SJCRH30 (cell line): ENCODE measurements at regions not wholly inside any gene's neighbourhood (a gene's known extent, or its start where the extent isn't known, plus 50 kb on each side); places are given as distances from the start of the nearest gene placed in this dataset.

Experiments used
- DNase-seq, 2 experiments: peaks; one replicate each; pipeline ENCODE4 v3.0.0-alpha.2; 2015 to 2020
- H3K27ac ChIP-seq: fragments of 250-450 bp; sonication (Bioruptor Pico); 2 replicates; pipeline ENCODE4 v1.5.1; 2020; ENCODE audit warnings: mild to moderate bottlenecking, moderate library complexity
- H3K27me3 ChIP-seq: fragments of 250-450 bp; sonication (Bioruptor Pico); 2 replicates; pipeline ENCODE4 v1.5.1; 2020; ENCODE audit warnings: mild to moderate bottlenecking, moderate library complexity
- H3K36me3 ChIP-seq: fragments of 250-450 bp; sonication (Bioruptor Pico); 2 replicates; pipeline ENCODE4 v1.5.1; 2020; ENCODE audit warnings: mild to moderate bottlenecking, moderate library complexity
- H3K4me1 ChIP-seq: fragments of 250-450 bp; sonication (Bioruptor Pico); 2 replicates; pipeline ENCODE4 v1.5.1; 2020; ENCODE audit warnings: mild to moderate bottlenecking, moderate library complexity
- H3K4me3 ChIP-seq: fragments of 250-450 bp; sonication (Bioruptor Pico); 2 replicates; pipeline ENCODE4 v1.5.1; 2020; ENCODE audit warnings: mild to moderate bottlenecking, moderate library complexity
- H3K9me3 ChIP-seq: fragments of 250-450 bp; sonication (Bioruptor Pico); replicated peaks from 2 replicates; pipeline ENCODE4 v1.5.1; 2020; ENCODE audit warnings: mild to moderate bottlenecking, moderate library complexity

GRCh38 chr7:46542076-46542475, 621.0 kb upstream of the IGFBP3 start:
- H3K4me3 ChIP-seq: no peak overlapping the region
- H3K36me3 ChIP-seq: no peaks in the 10 kb centered on the region
- no peaks in the 10 kb centered on the region for H3K27me3 ChIP-seq
- DNase-seq: no peak
- no peak overlapping the region for H3K27ac ChIP-seq
- no peaks in the 10 kb centered on the region for H3K9me3 ChIP-seq
- H3K4me1 ChIP-seq: peaks cover 7% of the 10 kb centered on the region; the same call in 1 of the 2 replicates

GRCh38 chr7:46539892-46540483, 618.9 kb upstream of the IGFBP3 start:
- no peaks in the 10 kb centered on the region for H3K27me3 ChIP-seq
- DNase-seq: no peak
- H3K36me3 ChIP-seq: no peaks in the 10 kb centered on the region
- H3K4me3 ChIP-seq: no peak overlapping the region
- no peak overlapping the region for H3K27ac ChIP-seq
- H3K9me3 ChIP-seq: no peaks in the 10 kb centered on the region
- peaks cover 2% of the 10 kb centered on the region; the same call in 1 of the 2 replicates for H3K4me1 ChIP-seq

DNA sequence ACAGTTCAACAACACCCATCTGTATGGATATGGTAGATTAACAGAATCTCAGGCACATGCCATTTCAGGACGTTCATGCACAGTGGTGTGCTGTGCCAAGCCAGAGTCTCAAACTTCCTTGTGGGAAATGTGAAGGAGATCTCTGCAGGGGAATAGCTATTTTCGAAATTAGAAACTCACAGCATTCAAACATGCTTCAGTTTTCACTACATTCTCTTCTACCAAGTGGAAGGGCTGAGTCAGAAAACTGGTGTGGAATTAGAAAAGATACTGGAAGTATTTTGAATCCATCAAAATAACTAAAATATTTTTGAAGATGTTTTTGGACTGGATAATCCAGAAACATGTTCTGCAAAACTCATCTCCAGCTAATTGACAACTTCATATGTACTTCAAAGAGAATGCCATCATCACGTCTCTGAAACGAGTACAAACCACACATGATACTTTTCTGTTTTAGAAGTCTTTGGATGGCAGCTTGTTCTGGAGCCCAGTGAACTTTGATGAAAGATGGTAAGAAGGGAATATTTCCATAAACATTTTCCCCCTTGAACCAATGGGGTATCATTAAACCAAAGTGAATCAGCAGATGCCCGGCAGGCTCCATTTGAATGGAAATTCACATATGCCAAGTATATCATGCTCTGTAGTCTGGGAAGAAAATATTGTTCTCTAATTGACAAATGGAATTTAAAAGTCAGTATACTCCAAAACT, 616.3 kb upstream of the IGFBP3 start:
- no peaks in the 10 kb centered on the region for H3K27me3 ChIP-seq
- H3K4me3 ChIP-seq: no peak overlapping the region
- no peak overlapping the region for H3K27ac ChIP-seq
- H3K9me3 ChIP-seq: no peaks in the 10 kb centered on the region
- no peaks in the 10 kb centered on the region for H3K36me3 ChIP-seq
- DNase-seq: no peak
- H3K4me1 ChIP-seq: peaks cover 9% of the 10 kb centered on the region

DNA sequence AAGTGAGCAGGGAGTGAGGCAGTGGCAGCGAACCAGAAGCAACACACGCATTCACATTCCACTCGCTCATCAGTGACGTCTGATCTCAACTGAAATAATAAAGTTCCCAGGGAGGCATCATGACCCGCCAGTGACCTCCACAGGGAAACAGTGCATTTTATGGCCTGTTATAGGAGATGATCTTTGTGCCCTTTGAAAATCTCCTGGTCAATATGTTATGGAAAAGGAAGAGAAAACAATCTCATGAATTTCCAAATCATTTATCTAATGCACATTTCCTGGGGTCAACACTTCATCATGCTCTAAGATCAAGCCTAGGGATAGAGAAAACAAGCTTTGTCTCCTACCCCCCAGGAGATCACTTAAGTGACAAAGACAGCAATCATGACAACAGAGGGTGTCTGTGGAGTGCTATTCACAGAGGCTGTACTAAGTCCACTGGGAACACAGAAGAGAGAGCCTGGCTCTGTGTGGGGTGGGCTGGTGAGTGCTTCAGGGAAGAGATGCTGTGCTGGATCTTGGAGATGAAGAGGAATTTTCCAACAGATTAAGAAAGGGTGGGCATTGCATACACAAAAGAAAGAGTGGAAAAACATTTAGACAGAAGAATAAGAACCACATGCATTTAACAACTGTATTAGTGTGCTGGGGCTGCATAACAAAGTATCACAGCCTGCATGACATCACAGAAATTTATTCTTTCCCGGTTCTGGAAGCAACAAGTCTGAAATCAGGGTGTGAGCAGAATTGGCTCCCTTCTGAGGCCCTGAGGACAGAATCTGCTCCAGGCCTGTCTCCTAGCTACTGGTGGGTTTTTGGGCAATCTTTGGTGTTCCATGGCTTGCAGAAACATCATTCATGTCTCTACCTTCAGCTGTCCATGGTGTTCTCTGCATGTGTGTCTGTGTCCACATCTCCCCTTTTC, 613.9 kb upstream of the IGFBP3 start:
- peak; percentile 17 to 46 for DNase-seq
- Histone ChIP-seq H3K9me3 (no peaks in the 10 kb centered on the region), H3K36me3 (no peaks in the 10 kb centered on the region), H3K27me3 (no peaks in the 10 kb centered on the region), H3K4me1 (peaks cover 9% of the 10 kb centered on the region), H3K4me3 (no peak overlapping the region), H3K27ac (no peak overlapping the region)

- Histone ChIP-seq H3K9me3 (no peaks in the 10 kb centered on the region), H3K4me1 (peaks cover 9% of the 10 kb centered on the region), H3K27ac (no peak overlapping the region), H3K4me3 (no peak overlapping the region), H3K27me3 (no peaks in the 10 kb centered on the region), H3K36me3 (no peaks in the 10 kb centered on the region)
- DNase-seq: no peak
Measured at GRCh38 chr7:46533946-46534345, 612.9 kb upstream of the IGFBP3 start.

DNA sequence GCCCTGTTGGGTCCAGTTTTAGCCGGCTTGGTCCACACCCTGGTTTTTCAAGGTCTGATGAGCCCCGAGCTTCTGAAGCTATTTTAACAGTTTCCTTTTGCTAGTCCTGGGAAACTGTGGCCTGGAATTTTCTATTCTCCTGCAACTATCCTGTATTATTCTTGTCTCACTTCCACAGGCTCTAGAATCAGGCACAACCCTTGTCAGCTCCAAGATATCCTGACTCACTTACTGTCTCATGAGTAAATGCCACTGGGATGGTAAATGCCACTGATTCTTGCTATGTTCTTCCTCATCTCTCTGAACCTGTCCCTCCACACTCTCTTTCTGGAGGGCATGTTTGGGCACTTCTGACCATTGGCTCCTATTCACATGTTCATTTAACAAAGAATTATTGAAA, 611.5 kb upstream of the IGFBP3 start:
- peaks cover 9% of the 10 kb centered on the region for H3K4me1 ChIP-seq
- H3K36me3 ChIP-seq: no peaks in the 10 kb centered on the region
- no peak overlapping the region for H3K27ac ChIP-seq
- H3K27me3 ChIP-seq: no peaks in the 10 kb centered on the region
- no peak for DNase-seq
- no peak overlapping the region for H3K4me3 ChIP-seq
- no peaks in the 10 kb centered on the region for H3K9me3 ChIP-seq

- no peaks in the 10 kb centered on the region for H3K27me3 ChIP-seq
- H3K4me1 ChIP-seq: peaks cover 9% of the 10 kb centered on the region
- DNase-seq: no peak
- H3K36me3 ChIP-seq: no peaks in the 10 kb centered on the region
- no peak overlapping the region for H3K27ac ChIP-seq
- H3K4me3 ChIP-seq: no peak overlapping the region
- no peaks in the 10 kb centered on the region for H3K9me3 ChIP-seq
Measured at GRCh38 chr7:46530081-46530750, 609.1 kb upstream of the IGFBP3 start.

- no peaks in the 10 kb centered on the region for H3K27me3 ChIP-seq
- no peaks in the 10 kb centered on the region for H3K9me3 ChIP-seq
- DNase-seq: no peak
- H3K4me1 ChIP-seq: no peaks in the 10 kb centered on the region
- H3K27ac ChIP-seq: no peak overlapping the region
- no peak overlapping the region for H3K4me3 ChIP-seq
- no peaks in the 10 kb centered on the region for H3K36me3 ChIP-seq
Measured at GRCh38 chr7:46527360-46527759, 606.3 kb upstream of the IGFBP3 start.

GRCh38 chr7:46525876-46526275, 604.8 kb upstream of the IGFBP3 start:
- no peaks in the 10 kb centered on the region for H3K9me3 ChIP-seq
- DNase-seq: peak; percentile 17 to 43
- H3K27me3 ChIP-seq: no peaks in the 10 kb centered on the region
- H3K27ac ChIP-seq: no peak overlapping the region
- no peaks in the 10 kb centered on the region for H3K36me3 ChIP-seq
- no peaks in the 10 kb centered on the region for H3K4me1 ChIP-seq
- H3K4me3 ChIP-seq: no peak overlapping the region

- H3K27ac ChIP-seq: no peak overlapping the region
- no peak for DNase-seq
- no peak overlapping the region for H3K4me3 ChIP-seq
- H3K4me1 ChIP-seq: no peaks in the 10 kb centered on the region
- no peaks in the 10 kb centered on the region for H3K9me3 ChIP-seq
- H3K27me3 ChIP-seq: no peaks in the 10 kb centered on the region
- no peaks in the 10 kb centered on the region for H3K36me3 ChIP-seq
Measured at GRCh38 chr7:46524350-46524749, 603.3 kb upstream of the IGFBP3 start.

GRCh38 chr7:46522354-46522906, 601.4 kb upstream of the IGFBP3 start:
- Histone ChIP-seq H3K27ac (no peak overlapping the region), H3K4me3 (no peak overlapping the region), H3K4me1 (no peaks in the 10 kb centered on the region)

DNA sequence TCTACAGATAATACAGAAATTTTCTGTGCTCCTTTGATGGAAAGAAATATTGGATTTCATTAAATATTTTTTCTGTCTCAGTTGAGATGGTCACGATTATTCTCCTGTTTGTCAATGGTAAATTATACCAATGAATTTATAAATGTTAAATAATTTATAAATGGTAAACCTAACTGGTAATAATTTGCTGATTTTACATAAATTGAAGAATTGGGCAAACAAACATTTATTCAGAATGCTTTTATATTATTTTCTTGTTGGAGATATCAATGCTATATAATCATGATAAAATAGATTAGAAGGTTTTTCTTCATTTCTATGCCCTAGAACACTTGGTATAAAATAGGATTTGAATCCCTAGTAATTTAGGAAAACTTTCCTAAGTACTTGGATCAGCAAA, 597.6 kb upstream of the IGFBP3 start:
- H3K27me3 ChIP-seq: no peaks in the 10 kb centered on the region
- no peaks in the 10 kb centered on the region for H3K9me3 ChIP-seq
- no peak overlapping the region for H3K4me3 ChIP-seq
- no peak overlapping the region for H3K27ac ChIP-seq
- DNase-seq: no peak
- no peaks in the 10 kb centered on the region for H3K4me1 ChIP-seq
- no peaks in the 10 kb centered on the region for H3K36me3 ChIP-seq

More at GRCh38 chr7:46522354-46522906, 601.4 kb upstream of the IGFBP3 start:
- H3K9me3 ChIP-seq: no peaks in the 10 kb centered on the region
- DNase-seq: no peak
- no peaks in the 10 kb centered on the region for H3K27me3 ChIP-seq
- no peaks in the 10 kb centered on the region for H3K36me3 ChIP-seq

GRCh38 chr7:46515844-46516590, 594.9 kb upstream of the IGFBP3 start:
- H3K27ac ChIP-seq: no peak overlapping the region
- H3K36me3 ChIP-seq: no peaks in the 10 kb centered on the region
- peak in 1 of 2 experiments; percentile 2 for DNase-seq
- H3K9me3 ChIP-seq: no peaks in the 10 kb centered on the region
- no peaks in the 10 kb centered on the region for H3K4me1 ChIP-seq
- no peaks in the 10 kb centered on the region for H3K27me3 ChIP-seq
- no peak overlapping the region for H3K4me3 ChIP-seq

GRCh38 chr7:46513447-46513848, 592.4 kb upstream of the IGFBP3 start:
- Histone ChIP-seq H3K27me3 (no peaks in the 10 kb centered on the region), H3K4me3 (no peak overlapping the region), H3K36me3 (no peaks in the 10 kb centered on the region), H3K4me1 (no peaks in the 10 kb centered on the region), H3K9me3 (no peaks in the 10 kb centered on the region), H3K27ac (no peak overlapping the region)
- DNase-seq: no peak
